Upper lobe of left lung (tissue), 6 donors: ENCODE measurements at regions not wholly inside any gene's neighbourhood (a gene's known extent, or its start where the extent isn't known, plus 50 kb on each side); places are given as distances from the start of the nearest gene placed in this dataset.

ENCODE experiments used
- ATAC-seq, 2 donors: fragments of 200-7000 bp; cut with Tn5 transposase; one replicate each; pipeline ENCODE4 v1.9.1; 2022; ENCODE audit warnings: mild to moderate bottlenecking in 2 of 2, moderate library complexity in 2 of 2; ENCODE audit not compliant: low FRiP score in 2 of 2
- DNase-seq, 2 donors: peaks; one replicate each; pipeline ENCODE4 v3.0.0-alpha.2; 2019 to 2020
- H3K27ac ChIP-seq, 4 donors: fragments of 200-600 bp; sonication (generic); one replicate each; pipeline ENCODE4 v1.5.1; 2016 to 2019
- H3K27me3 ChIP-seq, 4 donors: fragments of 200-600 bp; sonication (generic); one replicate each; pipeline ENCODE4 v1.5.1; 2017 to 2019
- H3K36me3 ChIP-seq, 4 donors: fragments of 200-600 bp; sonication (generic); one replicate each; pipeline ENCODE4 v1.5.1; 2016 to 2019
- H3K4me1 ChIP-seq, 4 donors: fragments of 200-600 bp; sonication (generic); one replicate each; pipeline ENCODE4 v1.5.1; 2018 to 2019
- H3K4me3 ChIP-seq, 4 donors: fragments of 200-600 bp; sonication (generic); one replicate each; pipeline ENCODE4 v1.5.1; 2017 to 2019; ENCODE audit warnings: mild to moderate bottlenecking in 2 of 4, moderate library complexity in 1 of 4
- H3K9me3 ChIP-seq, 4 donors: fragments of 200-600 bp; sonication (generic); one replicate each; pipeline ENCODE4 v1.5.1; 2018 to 2019
- CTCF ChIP-seq, 6 experiments: fragments of 450-650 bp in 4 of 6; fragments of 200-600 bp in 2 of 6; sonication (generic) in 2 of 6; IDR thresholded peaks; one replicate each; pipeline ENCODE4 v1.5.1; 2016 to 2019; ENCODE audit warnings: antibody characterized with exemption in 6 of 6
- EP300 ChIP-seq, 4 donors: sonication (generic); formaldehyde crosslinking; IDR thresholded peaks; one replicate each; pipeline ENCODE4 v1.5.1; 2017; ENCODE audit warnings: antibody characterized with exemption in 4 of 4, control low read depth in 2 of 4
- POLR2A ChIP-seq, 4 donors: fragments of 450-650 bp; IDR thresholded peaks; one replicate each; pipeline ENCODE4 v1.5.1; 2016 to 2017; ENCODE audit warnings: antibody characterized with exemption in 4 of 4, mild to moderate bottlenecking in 2 of 4
- POLR2AphosphoS5 ChIP-seq, 2 donors: sonication (generic); formaldehyde crosslinking; IDR thresholded peaks; one replicate each; pipeline ENCODE4 v1.5.1; 2017; ENCODE audit warnings: antibody characterized with exemption in 2 of 2
- WGBS, 2 donors: methylation state at CpG; one replicate each; pipeline ENCODE4 v1.1.5; 2017 to 2018; 5-methylcytosine and 5-hydroxymethylcytosine counted together
- donor health status: DM: no; HTN: no; CAD: no; lungs with moderate emphysema.
- donor health status: DM: no; HTN: yes; CAD: no; lungs with severe emphysema.

DNA sequence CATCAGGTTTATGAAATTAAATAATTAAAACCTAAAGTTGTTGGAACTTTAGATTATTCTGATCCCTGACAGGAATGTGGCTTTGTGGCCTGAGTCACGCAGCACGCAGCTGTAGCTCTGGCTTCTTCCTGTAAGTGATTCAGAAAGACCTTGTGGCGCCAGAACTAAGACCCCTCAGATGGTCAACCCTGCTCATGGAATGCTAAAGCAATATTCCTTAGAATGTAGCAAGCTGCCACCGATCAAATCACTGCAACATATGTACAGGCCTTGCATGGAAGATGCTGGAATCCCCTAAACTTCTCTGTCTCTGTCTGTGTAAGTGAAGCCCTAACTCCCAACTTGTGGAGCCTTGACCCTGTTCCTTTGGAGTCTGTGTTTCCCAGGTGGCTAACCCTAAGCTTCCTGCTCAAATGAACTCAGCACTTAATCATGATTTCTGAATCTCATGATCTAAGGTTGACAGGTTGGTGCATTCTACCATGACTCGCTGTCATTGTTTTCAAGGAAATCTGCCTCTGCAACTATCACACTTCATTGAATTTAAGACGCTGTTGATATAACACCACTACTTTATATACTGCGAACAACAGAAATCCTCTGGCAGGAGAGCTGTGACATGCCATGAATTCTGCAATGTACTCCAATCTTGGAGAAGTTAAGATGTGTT is 111.2 kb upstream of the CST7 start:
- TF ChIP-seq POLR2AphosphoS5 (IDR thresholded peaks at IDR 0.05) (no peak), EP300 (IDR thresholded peaks at IDR 0.05) (no peak), POLR2A (IDR thresholded peaks at IDR 0.05) (no peak), CTCF (IDR thresholded peaks at IDR 0.05) (no peak)
- Histone ChIP-seq H3K27me3 (no peaks in the 10 kb centered on the region), H3K9me3 (no peaks in the 10 kb centered on the region), H3K4me1 (no peaks in the 10 kb centered on the region), H3K36me3 (no peaks in the 10 kb centered on the region), H3K4me3 (no peak overlapping the region), H3K27ac (no peak overlapping the region)
- DNase-seq, result no peak
- ATAC-seq, result no peak
- WGBS, 2 donors, result 75 to 85% methylated on average over 7 of the region's 7 CpGs

DNA sequence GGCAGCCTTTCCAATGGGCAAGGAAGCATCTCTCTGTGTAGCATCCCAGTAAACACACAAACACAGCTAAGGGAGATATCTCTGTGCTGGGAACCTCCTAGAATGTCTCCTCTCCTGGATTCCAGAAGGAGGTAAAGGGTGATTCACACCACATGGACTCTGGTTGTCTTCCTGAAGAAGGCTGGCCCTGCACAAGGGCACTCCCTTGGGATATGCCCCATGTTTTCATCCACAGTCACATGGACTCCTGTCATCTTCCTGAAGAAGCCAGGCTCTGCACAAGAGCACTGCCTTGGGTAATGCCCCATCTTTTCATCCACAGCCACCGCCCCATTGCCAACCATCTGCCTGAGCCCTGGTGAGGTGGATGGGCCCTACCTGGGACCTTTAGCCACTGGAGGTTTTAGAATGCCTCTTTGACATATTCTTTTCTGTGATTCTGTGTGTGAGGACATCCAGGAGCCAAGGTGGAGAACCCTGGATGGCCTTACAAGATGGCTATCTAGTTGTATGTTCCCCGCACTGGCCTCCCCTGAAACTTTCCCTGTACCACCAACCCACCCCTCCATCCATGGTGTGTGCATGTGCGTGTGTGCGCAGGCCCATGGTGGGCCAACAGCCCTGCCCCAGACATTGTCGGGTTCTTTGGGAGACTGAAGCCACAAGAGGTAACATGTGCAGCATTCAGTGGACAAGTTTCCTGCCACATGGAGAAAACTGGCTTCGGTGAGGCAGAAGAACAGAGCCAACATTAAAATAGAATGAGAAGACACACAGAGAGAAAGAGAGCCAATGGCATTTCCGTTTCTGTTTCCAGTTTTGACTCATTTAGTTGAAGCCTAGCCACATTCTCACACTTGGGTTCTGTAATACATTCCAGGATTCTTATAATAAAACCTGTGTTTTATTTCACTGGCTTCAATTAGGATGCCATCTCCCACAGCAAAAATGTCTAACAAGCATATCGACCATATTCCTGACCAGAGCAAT is 110.2 kb upstream of the CST7 start:
- ATAC-seq, result no peak
- no peak for DNase-seq
- Histone ChIP-seq H3K36me3 (no peaks in the 10 kb centered on the region), H3K27ac (no peak overlapping the region), H3K27me3 (no peaks in the 10 kb centered on the region), H3K4me1 (no peaks in the 10 kb centered on the region), H3K4me3 (no peak overlapping the region), H3K9me3 (no peaks in the 10 kb centered on the region)
- WGBS, 2 donors, result 86 to 90% methylated on average over 8 of the region's 8 CpGs
- TF ChIP-seq POLR2AphosphoS5 (IDR thresholded peaks at IDR 0.05) (no peak), POLR2A (IDR thresholded peaks at IDR 0.05) (no peak), EP300 (IDR thresholded peaks at IDR 0.05) (no peak), CTCF (IDR thresholded peaks at IDR 0.05) (no peak)

- no peak overlapping the region for H3K27ac ChIP-seq
- H3K9me3 ChIP-seq, result no peaks in the 10 kb centered on the region
- no peaks in the 10 kb centered on the region for H3K4me1 ChIP-seq
- no peak for ATAC-seq
- TF ChIP-seq EP300 (IDR thresholded peaks at IDR 0.05) (no peak), POLR2AphosphoS5 (IDR thresholded peaks at IDR 0.05) (no peak), CTCF (IDR thresholded peaks at IDR 0.05) (no peak)
- no peak for DNase-seq
- no peak overlapping the region for H3K4me3 ChIP-seq
- no peaks in the 10 kb centered on the region for H3K27me3 ChIP-seq
- 61 to 66% methylated on average over 8 of the region's 8 CpGs for WGBS, 2 donors
- H3K36me3 ChIP-seq, result no peaks in the 10 kb centered on the region
These were observed 108.9 kb upstream of the CST7 start for GRCh38 chr20:24840121-24840713.

- Histone ChIP-seq H3K36me3 (no peaks in the 10 kb centered on the region), H3K9me3 (no peaks in the 10 kb centered on the region), H3K4me3 (no peak overlapping the region), H3K27ac (no peak overlapping the region), H3K27me3 (no peaks in the 10 kb centered on the region), H3K4me1 (no peaks in the 10 kb centered on the region)
- 71 to 81% methylated on average over 12 of the region's 12 CpGs for WGBS, 2 donors
- TF ChIP-seq CTCF (IDR thresholded peaks at IDR 0.05) (no peak), POLR2AphosphoS5 (IDR thresholded peaks at IDR 0.05) (no peak), POLR2A (IDR thresholded peaks at IDR 0.05) (no peak), EP300 (IDR thresholded peaks at IDR 0.05) (no peak)
- DNase-seq (no peak), ATAC-seq (no peak)
These were observed 106.7 kb upstream of the CST7 start for GRCh38 chr20:24842274-24842917.
